ENCODE measurements at regions not wholly inside any gene's neighbourhood (a gene's known extent, or its start where the extent isn't known, plus 50 kb on each side); places are given as distances from the start of the nearest gene placed in this dataset.

DNA sequence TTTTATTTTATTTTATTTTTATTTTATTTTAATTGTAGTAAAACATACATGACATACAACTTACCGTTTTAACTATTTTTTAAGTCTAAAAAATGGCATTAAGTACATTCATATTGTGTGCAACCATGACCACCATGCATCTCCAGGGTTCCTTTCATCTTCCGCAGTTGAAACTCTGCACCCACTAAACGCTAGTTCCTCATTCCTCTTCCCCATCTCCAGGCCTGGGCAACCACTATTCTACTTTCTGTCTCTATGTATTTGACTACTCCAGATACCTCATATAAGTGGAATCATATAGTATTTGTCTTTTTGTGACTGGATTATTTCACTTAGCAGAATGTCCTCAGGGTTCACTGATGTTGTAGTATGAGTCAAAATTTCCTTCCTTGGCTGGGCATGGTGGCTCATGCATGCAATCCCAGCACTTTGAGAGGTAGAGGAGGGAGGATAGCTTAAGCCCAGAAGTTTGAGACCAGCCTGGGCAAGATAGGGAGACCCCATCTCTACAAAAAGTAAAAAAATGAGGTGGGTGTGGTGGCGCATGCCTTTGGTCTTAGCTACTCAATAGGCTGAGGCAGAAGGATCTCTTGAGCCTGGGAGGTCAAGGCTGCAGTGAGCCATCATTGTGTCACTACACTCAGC lies 55.7 kb upstream of the ZNF507 start:
- intact Hi-C loops (cut with DNase I), result no loop called here

GRCh38 chr19:32291876-32292275 lies 53.5 kb upstream of the ZNF507 start:
- no peaks in the 10 kb centered on the region for H3K9me3 ChIP-seq
- TF ChIP-seq POLR2A (IDR thresholded peaks at IDR 0.05), result no peak
- no peak for TF ChIP-seq CTCF (IDR thresholded peaks at IDR 0.05)
- no peaks in the 10 kb centered on the region for H3K36me3 ChIP-seq
- H3K27me3 ChIP-seq, result peaks cover 0 to 7% (median 0%) of the 10 kb centered on the region in 4 donors
- intact Hi-C loops (cut with DNase I), result no loop called here
- H3K4me3 ChIP-seq, result no peak overlapping the region
- 90 to 100% methylated on average over 1 to 4 of the region's 6 CpGs for WGBS, 2 donors
- H3K27ac ChIP-seq, result no peak overlapping the region
- no peak for DNase-seq
- H3K4me1 ChIP-seq, result peaks cover 0 to 10% (median 0%) of the 10 kb centered on the region in 3 donors

More for the DNA sequence above, 55.7 kb upstream of the ZNF507 start:
- no peaks in the 10 kb centered on the region for H3K9me3 ChIP-seq
- DNase-seq, result no peak
- H3K4me1 ChIP-seq, result peaks cover 0 to 10% (median 0%) of the 10 kb centered on the region in 3 donors
- H3K27me3 ChIP-seq, result peaks cover 0 to 15% (median 0%) of the 10 kb centered on the region in 4 donors
- no peak overlapping the region for H3K4me3 ChIP-seq
- no peak overlapping the region for H3K27ac ChIP-seq
- 74 to 81% methylated on average over 4 of the region's 4 CpGs for WGBS, 2 donors
- TF ChIP-seq CTCF (IDR thresholded peaks at IDR 0.05), result no peak
- TF ChIP-seq POLR2A (IDR thresholded peaks at IDR 0.05), result no peak
- no peaks in the 10 kb centered on the region for H3K36me3 ChIP-seq

GRCh38 chr19:32294871-32295438 lies 50.5 kb upstream of the ZNF507 start:
- Histone ChIP-seq H3K27me3 (no peaks in the 10 kb centered on the region), H3K36me3 (no peaks in the 10 kb centered on the region), H3K4me1 (no peaks in the 10 kb centered on the region), H3K27ac (no peak overlapping the region), H3K9me3 (peaks cover 0 to 8% (median 0%) of the 10 kb centered on the region in 3 donors), H3K4me3 (no peak overlapping the region)
- no peak for DNase-seq
- TF ChIP-seq CTCF (IDR thresholded peaks at IDR 0.05) (no peak), POLR2A (IDR thresholded peaks at IDR 0.05) (no peak)
- intact Hi-C loops (cut with DNase I), result no loop called here
- 83 to 93% methylated on average over 6 of the region's 6 CpGs for WGBS, 2 donors

Small RNA genes lying in the stretch of these regions (small RNA-seq; reads per million reads assigned to genes)
- gene AC011456.1 (0 reads per million in 4 donors), gene RNA5SP471 (0 reads per million in 4 donors), gene RNA5SP472 (0 to 0.14 (median 0) reads per million in 4 donors), gene RNU6-967P (0 reads per million in 4 donors)
